Gastroesophageal sphincter (tissue), 3 donors: ENCODE measurements at regions not wholly inside any gene's neighbourhood (a gene's known extent, or its start where the extent isn't known, plus 50 kb on each side); places are given as distances from the start of the nearest gene placed in this dataset.

Experiments used
- EP300 ChIP-seq: sonication (generic); formaldehyde crosslinking; IDR thresholded peaks from one replicate; pipeline ENCODE4 v1.6.1; 2017; ENCODE audit warnings: antibody characterized with exemption, mild to moderate bottlenecking
- POLR2A ChIP-seq, 2 donors: fragments of 450-650 bp; IDR thresholded peaks; one replicate each; pipeline ENCODE4 v1.6.1; 2017; ENCODE audit warnings: antibody characterized with exemption in 2 of 2, mild to moderate bottlenecking in 2 of 2, moderate library complexity in 1 of 2
- TF ChIP-seq, protein P1 (sequence below), 4 experiments: fragments of 200-600 bp in 2 of 4; fragments of 450-650 bp in 2 of 4; sonication (generic) in 1 of 4; IDR thresholded peaks; one replicate each; pipeline ENCODE4 v1.5.1; 2017 to 2019; ENCODE audit warnings: antibody characterized with exemption in 4 of 4, mild to moderate bottlenecking in 2 of 4, moderate library complexity in 2 of 4

DNA sequence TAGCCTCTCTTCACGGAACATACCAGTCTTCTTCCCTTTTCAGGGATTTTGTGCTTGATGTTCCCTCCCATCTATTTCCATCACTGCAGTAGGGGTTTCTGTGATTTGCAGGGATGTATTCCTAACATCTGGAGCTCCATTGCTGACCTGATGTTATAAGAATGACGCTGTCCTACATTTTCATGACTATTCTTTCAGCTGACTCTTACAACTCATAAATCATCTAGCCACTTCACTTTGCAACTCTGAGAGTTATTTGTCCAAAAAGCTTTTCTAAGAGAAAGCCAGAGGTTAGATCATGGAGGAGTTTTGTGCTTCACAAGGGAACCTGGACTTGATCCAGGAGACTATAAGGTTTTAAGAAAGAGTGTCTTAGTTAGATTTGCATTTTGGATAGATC, 116.6 kb upstream of the FAR2 start:
- TF ChIP-seq, protein P1, sequence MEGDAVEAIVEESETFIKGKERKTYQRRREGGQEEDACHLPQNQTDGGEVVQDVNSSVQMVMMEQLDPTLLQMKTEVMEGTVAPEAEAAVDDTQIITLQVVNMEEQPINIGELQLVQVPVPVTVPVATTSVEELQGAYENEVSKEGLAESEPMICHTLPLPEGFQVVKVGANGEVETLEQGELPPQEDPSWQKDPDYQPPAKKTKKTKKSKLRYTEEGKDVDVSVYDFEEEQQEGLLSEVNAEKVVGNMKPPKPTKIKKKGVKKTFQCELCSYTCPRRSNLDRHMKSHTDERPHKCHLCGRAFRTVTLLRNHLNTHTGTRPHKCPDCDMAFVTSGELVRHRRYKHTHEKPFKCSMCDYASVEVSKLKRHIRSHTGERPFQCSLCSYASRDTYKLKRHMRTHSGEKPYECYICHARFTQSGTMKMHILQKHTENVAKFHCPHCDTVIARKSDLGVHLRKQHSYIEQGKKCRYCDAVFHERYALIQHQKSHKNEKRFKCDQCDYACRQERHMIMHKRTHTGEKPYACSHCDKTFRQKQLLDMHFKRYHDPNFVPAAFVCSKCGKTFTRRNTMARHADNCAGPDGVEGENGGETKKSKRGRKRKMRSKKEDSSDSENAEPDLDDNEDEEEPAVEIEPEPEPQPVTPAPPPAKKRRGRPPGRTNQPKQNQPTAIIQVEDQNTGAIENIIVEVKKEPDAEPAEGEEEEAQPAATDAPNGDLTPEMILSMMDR (IDR thresholded peaks at IDR 0.05), result no peak
- TF ChIP-seq POLR2A (IDR thresholded peaks at IDR 0.05) (no peak), EP300 (no peak)
